ENCODE measurements at regions not wholly inside any gene's neighbourhood (a gene's known extent, or its start where the extent isn't known, plus 50 kb on each side); places are given as distances from the start of the nearest gene placed in this dataset.
"Not testable (repeated sequence)": the region's sequence is repeated elsewhere in the genome, so short reads cannot be mapped to it uniquely, and the experiment has no call there.

- no peak for DNase-seq (ENCODE audit: low read depth)
- no peak for TF ChIP-seq CTCF (IDR thresholded peaks at IDR 0.05; ENCODE audit: insufficient read depth, low read depth, low read length)
- no peak overlapping the region for H3K4me3 ChIP-seq (ENCODE audit: low read depth, low read length)
These were observed 876.0 kb downstream of the RPS29 start for GRCh38 chr14:48710133-48710532.

GRCh38 chr14:48709277-48709785 is 876.8 kb downstream of the RPS29 start:
- no peak for TF ChIP-seq CTCF (IDR thresholded peaks at IDR 0.05; ENCODE audit: insufficient read depth, low read depth, low read length)
- DNase-seq (ENCODE audit: low read depth): no peak
- no peak overlapping the region for H3K4me3 ChIP-seq (ENCODE audit: low read depth, low read length)

- TF ChIP-seq CTCF (IDR thresholded peaks at IDR 0.05; ENCODE audit: insufficient read depth, low read depth, low read length): no peak
- DNase-seq (ENCODE audit: low read depth): no peak
These were observed 881.5 kb downstream of the RPS29 start for GRCh38 chr14:48704639-48705038.

GRCh38 chr14:48703728-48704467 is 882.3 kb downstream of the RPS29 start:
- no peak for TF ChIP-seq CTCF (IDR thresholded peaks at IDR 0.05; ENCODE audit: insufficient read depth, low read depth, low read length)
- no peak overlapping the region for H3K4me3 ChIP-seq (ENCODE audit: low read depth, low read length)
- DNase-seq (ENCODE audit: low read depth): no peak

More at GRCh38 chr14:48704639-48705038, 881.5 kb downstream of the RPS29 start:
- H3K4me3 ChIP-seq (ENCODE audit: low read depth, low read length): no peak overlapping the region

GRCh38 chr14:48697362-48697761 is 888.8 kb downstream of the RPS29 start:
- DNase-seq (ENCODE audit: low read depth); H3K4me3 ChIP-seq (ENCODE audit: low read depth, low read length): not testable (repeated sequence)

- no peak for DNase-seq (ENCODE audit: low read depth)
- H3K4me3 ChIP-seq (ENCODE audit: low read depth, low read length): no peak overlapping the region
- TF ChIP-seq CTCF (IDR thresholded peaks at IDR 0.05; ENCODE audit: insufficient read depth, low read depth, low read length): no peak
These were observed 892.4 kb downstream of the RPS29 start for GRCh38 chr14:48693793-48694192.

- no peak overlapping the region for H3K4me3 ChIP-seq (ENCODE audit: low read depth, low read length)
- TF ChIP-seq CTCF (IDR thresholded peaks at IDR 0.05; ENCODE audit: insufficient read depth, low read depth, low read length): no peak
- DNase-seq (ENCODE audit: low read depth): no peak
These were observed 895.8 kb downstream of the RPS29 start for GRCh38 chr14:48690349-48690748.

Measured in fibroblast of villous mesenchyme (primary cell).